Activated T-cell treated with anti-CD3 and anti-CD28 coated beads, Interleukin-2, amount 50 U/mL, for 72 hours (primary cell): ENCODE measurements at regions not wholly inside any gene's neighbourhood (a gene's known extent, or its start where the extent isn't known, plus 50 kb on each side); places are given as distances from the start of the nearest gene placed in this dataset.
"Not testable (repeated sequence)": the region's sequence is repeated elsewhere in the genome, so short reads cannot be mapped to it uniquely, and the experiment has no call there.

Experiments used
- ATAC-seq, 2 donors: fragments of 150-1000 bp; cut with Tn5 transposase; replicated peaks in 1 of 2; 2 replicates each; pipeline ENCODE4 v1.10.0; 2021; ENCODE audit warnings: moderate library complexity in 2 of 2, mild to moderate bottlenecking in 1 of 2
- DNase-seq, 2 donors: peaks; one replicate each; pipeline ENCODE4 v3.0.0; 2021 to 2022; ENCODE audit warnings: mixed read lengths in 1 of 2
- H3K27ac Mint-ChIP-seq: one replicate; pipeline ENCODE4 v1.8.0; 2022; ENCODE audit warnings: mild to moderate bottlenecking, moderate library complexity, mixed read lengths
- H3K27me3 Mint-ChIP-seq: one replicate; pipeline ENCODE4 v1.8.0; 2022; ENCODE audit warnings: low read depth, mixed read lengths
- H3K36me3 Mint-ChIP-seq, 2 donors: one replicate each; pipeline ENCODE4 v1.8.0; 2022; ENCODE audit warnings: mixed read lengths in 2 of 2, mild to moderate bottlenecking in 1 of 2; ENCODE audit not compliant: insufficient read depth in 2 of 2
- H3K4me1 Mint-ChIP-seq: one replicate; pipeline ENCODE4 v1.8.0; 2022; ENCODE audit warnings: low read depth, mixed read lengths
- H3K4me3 Mint-ChIP-seq, 2 donors: one replicate each; pipeline ENCODE4 v1.8.0; 2022; ENCODE audit warnings: mild to moderate bottlenecking in 2 of 2, mixed read lengths in 2 of 2, moderate library complexity in 2 of 2
- H3K9me3 Mint-ChIP-seq, 2 donors: one replicate each; pipeline ENCODE4 v1.8.0; 2022; ENCODE audit warnings: mixed read lengths in 2 of 2

DNA sequence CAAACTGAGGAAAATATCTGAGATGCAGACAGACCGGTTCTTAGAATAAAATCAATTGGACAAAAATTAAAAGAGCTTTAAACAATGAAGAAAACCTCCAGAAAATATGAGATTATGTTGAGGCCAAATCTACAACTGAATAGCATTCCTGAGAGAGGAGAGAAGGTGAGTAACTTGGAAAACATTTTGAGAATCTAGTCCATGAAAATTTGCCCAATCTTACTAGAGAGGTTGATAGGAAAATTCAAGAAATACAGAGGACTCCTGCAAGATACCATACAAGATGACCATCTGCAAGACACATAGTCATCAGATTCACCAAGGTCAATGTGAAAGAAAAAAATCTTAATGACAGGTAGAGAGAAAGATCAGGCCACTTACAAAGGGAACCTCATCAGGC lies 437.7 kb upstream of the ADGRB3 start:
- Mint-ChIP-seq H3K36me3 (no peaks in the 10 kb centered on the region), H3K27ac (no peak overlapping the region), H3K9me3 (peaks cover 2 to 10% of the 10 kb centered on the region in 2 donors), H3K27me3 (no peaks in the 10 kb centered on the region), H3K4me3 (no peak overlapping the region), H3K4me1 (no peaks in the 10 kb centered on the region)
- ATAC-seq (no peak), DNase-seq (no peak)

DNA sequence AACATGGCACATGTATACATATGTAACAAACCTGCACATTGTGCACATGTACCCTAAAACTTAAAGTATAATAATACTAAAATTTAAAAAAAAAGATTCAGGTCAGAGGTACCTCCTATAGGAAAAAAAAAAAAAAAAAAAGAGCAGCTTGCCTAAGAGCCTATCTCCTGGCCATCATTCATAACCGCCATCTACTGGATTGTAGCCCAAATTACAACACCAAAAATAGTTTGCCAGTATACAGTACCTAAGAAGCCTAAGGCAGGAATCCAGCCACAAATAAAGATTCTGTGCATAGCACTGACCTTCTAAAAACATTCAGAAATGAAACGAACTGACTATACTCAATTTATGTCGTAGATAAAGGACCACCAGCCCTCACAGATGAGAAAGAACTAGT lies 438.4 kb upstream of the ADGRB3 start:
- no peak overlapping the region for H3K27ac Mint-ChIP-seq
- DNase-seq (no peak), ATAC-seq (no peak)
- peaks cover 2 to 10% of the 10 kb centered on the region in 2 donors for H3K9me3 Mint-ChIP-seq
- H3K27me3 Mint-ChIP-seq, result no peaks in the 10 kb centered on the region
- no peaks in the 10 kb centered on the region for H3K36me3 Mint-ChIP-seq
- no peak overlapping the region for H3K4me3 Mint-ChIP-seq
- no peaks in the 10 kb centered on the region for H3K4me1 Mint-ChIP-seq

DNA sequence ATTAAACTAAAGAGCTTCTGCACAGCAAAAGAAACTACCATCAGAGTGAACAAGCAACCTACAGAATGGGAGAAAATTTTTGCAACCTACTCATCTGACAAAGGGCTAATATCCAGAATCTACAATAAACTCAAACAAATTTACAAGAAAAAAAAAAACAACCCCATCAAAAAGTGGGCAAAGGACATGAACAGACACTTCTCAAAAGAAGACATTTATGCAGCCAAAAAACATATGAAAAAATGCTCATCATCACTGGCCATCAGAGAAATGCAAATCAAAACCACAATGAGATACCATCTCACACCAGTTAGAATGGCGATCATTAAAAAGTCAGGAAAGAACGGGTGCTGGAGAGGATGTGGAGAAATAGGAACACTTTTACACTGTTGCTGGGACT lies 439.3 kb upstream of the ADGRB3 start:
- H3K27me3 Mint-ChIP-seq, DNase-seq, H3K4me3 Mint-ChIP-seq, H3K4me1 Mint-ChIP-seq, ATAC-seq, H3K27ac Mint-ChIP-seq, H3K36me3 Mint-ChIP-seq: not testable (repeated sequence)
- peaks cover 2 to 10% of the 10 kb centered on the region in 2 donors for H3K9me3 Mint-ChIP-seq

DNA sequence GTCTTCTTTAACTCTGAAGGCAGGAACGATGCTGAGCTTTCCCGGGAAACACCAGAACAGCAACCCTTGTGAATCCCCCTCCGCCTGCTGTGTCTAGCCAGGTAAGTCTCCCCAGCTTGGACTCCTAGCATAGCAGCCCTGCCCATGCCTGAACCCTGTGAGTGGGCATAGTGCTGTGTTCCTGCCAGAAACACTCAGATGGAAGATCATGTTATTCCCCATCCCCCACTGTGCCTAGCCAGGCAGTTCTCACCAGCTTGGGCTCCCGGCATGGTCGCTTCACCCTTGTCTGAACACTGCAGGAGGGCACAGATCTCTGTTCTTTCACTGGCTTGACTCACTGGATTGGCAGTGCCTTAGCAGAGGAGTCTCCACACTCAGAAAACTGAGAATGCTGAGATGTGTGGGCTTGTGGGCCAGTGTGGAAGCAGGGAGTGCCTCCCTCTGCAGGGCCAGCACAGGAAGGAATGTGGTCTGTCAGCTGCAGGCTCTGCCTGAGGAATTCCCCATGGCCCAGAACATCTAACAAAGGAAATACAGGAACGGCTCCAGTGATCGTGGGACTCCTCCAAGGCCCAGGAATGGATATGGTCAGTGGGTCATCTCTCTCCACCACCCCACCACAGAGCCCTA lies 440.1 kb upstream of the ADGRB3 start:
- no peak for DNase-seq
- H3K4me1 Mint-ChIP-seq, result no peaks in the 10 kb centered on the region
- H3K27me3 Mint-ChIP-seq, result no peaks in the 10 kb centered on the region
- H3K4me3 Mint-ChIP-seq, result no peak overlapping the region
- no peaks in the 10 kb centered on the region for H3K36me3 Mint-ChIP-seq
- no peak overlapping the region for H3K27ac Mint-ChIP-seq
- H3K9me3 Mint-ChIP-seq, result peaks cover 2 to 10% of the 10 kb centered on the region in 2 donors
- ATAC-seq, result no peak

DNA sequence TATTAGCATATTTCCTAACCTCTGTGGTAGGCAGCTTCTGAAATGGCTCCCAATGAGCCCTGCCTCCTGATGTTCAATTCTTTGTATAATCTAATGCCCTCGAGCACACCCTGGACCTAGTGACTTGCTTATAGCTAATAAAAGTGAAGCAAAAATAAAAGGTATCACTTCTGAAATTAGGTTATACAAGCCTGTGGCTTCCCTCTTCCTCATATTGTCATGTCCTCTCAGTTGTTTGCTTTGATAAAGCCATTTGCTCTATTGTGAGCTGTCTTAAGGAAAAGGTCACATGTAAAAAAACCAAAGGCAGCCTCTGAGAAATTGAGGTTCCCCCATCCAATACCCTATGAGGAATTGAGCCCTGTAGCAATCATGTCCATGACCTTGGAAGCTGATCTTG lies 442.1 kb upstream of the ADGRB3 start:
- H3K4me1 Mint-ChIP-seq, result no peaks in the 10 kb centered on the region
- H3K27me3 Mint-ChIP-seq, result no peaks in the 10 kb centered on the region
- no peak overlapping the region for H3K4me3 Mint-ChIP-seq
- no peak for ATAC-seq
- H3K27ac Mint-ChIP-seq, result no peak overlapping the region
- no peaks in the 10 kb centered on the region for H3K36me3 Mint-ChIP-seq
- no peak for DNase-seq
- peaks cover 0 to 6% of the 10 kb centered on the region in 2 donors for H3K9me3 Mint-ChIP-seq

DNA sequence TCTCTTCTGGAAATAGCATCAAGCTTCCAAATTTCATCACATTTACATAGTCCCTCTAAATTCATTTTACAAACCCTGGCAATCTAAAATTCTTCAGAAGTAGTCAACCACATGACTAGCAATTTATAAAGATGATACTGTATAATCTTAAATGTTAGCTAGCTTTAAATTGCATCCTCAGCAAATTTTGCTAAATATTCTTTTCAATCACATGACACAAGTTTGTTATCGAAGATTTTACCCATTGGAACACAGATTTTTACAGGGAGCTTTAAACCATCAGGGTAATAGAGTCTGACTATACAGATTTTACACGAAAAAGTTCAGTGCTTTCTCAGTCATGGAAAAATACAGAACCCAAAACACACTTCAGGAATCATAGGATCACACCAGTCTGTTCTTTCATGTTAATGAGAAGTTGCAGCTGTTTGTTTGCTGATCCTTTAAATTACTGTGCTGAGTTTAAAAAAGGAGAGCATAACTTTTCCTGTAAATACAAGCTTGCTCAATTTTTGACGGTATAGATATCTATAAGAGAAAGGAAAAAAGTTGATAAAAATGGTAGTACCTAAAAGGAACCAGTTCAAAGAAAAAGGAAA lies 445.8 kb upstream of the ADGRB3 start:
- Mint-ChIP-seq H3K27ac (no peak overlapping the region), H3K36me3 (peaks cover 0 to 2% of the 10 kb centered on the region in 2 donors), H3K9me3 (peaks cover 5% of the 10 kb centered on the region in 2 donors), H3K4me3 (no peak overlapping the region), H3K4me1 (no peaks in the 10 kb centered on the region), H3K27me3 (no peaks in the 10 kb centered on the region)
- no peak for DNase-seq
- no peak for ATAC-seq

DNA sequence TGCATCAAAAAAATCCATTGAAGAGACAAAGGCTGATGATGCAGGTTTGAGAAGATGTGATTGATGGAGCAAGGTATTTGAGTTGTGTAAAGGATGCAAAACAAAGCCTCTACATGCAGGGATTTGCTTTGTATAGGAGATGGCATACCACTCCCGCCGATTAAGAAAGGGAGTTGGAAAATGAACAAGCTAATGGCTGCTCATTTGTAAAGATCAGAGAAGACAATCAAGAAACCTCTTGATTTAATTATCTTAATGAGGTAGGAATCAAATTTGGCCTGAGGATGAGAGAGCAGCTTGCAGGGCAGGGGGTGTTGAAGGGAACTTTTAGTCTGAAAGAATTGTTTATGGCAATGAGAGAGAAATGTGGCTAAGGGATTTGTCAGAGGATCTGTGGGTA lies 448.2 kb upstream of the ADGRB3 start:
- Mint-ChIP-seq H3K36me3 (peaks cover 0 to 2% of the 10 kb centered on the region in 2 donors), H3K27me3 (no peaks in the 10 kb centered on the region), H3K9me3 (peaks cover 5 to 9% of the 10 kb centered on the region in 2 donors), H3K4me3 (no peak overlapping the region), H3K4me1 (no peaks in the 10 kb centered on the region), H3K27ac (no peak overlapping the region)
- DNase-seq, result no peak
- no peak for ATAC-seq

DNA sequence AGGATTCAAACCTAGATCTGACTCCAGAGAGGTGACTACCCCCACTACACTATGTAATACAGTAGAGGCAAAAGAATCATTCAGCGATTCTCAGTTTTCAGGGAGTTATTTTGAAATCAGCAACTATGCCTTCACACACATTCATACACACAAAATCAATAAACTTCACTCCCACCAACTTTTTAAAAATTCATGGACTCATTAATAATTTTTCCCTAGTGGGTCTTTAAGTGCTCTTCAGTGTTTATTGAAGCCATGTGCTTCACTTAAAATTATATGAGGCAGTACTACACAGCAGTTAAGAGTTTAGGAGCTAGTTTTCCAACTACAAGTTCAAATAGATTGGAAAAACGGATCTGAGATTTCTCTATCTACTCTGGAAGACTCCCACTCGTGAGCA lies 452.7 kb upstream of the ADGRB3 start:
- Mint-ChIP-seq H3K36me3 (peaks cover 0 to 2% of the 10 kb centered on the region in 2 donors), H3K9me3 (peaks cover 8 to 20% of the 10 kb centered on the region in 2 donors)

DNA sequence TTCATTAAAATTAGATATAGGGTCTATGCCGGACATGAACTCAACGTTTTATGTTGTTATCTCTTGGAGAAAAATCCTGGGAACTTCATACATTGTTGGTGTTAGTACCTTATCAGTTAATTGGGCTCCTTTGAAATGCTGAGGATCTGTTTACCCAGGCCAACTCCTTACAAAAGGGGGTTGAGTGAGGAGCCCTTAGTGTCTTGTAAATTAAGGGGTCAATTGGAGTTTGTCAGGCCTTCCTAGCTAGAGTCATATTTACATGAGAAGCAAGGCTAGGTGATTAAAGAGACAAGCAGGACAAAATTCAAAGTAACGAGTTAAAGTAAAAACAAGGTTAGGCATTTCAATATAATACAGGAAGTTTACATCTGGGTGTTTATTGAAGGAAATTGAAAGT lies 454.1 kb upstream of the ADGRB3 start:
- not testable (repeated sequence) for H3K27me3 Mint-ChIP-seq, ATAC-seq, H3K36me3 Mint-ChIP-seq, DNase-seq, H3K4me3 Mint-ChIP-seq, H3K4me1 Mint-ChIP-seq, H3K27ac Mint-ChIP-seq
- H3K9me3 Mint-ChIP-seq, result peaks cover 4 to 15% of the 10 kb centered on the region in 2 donors

More for the DNA sequence above, 452.7 kb upstream of the ADGRB3 start:
- ATAC-seq, result no peak
- H3K4me3 Mint-ChIP-seq, result no peak overlapping the region
- no peaks in the 10 kb centered on the region for H3K4me1 Mint-ChIP-seq
- no peak overlapping the region for H3K27ac Mint-ChIP-seq
- DNase-seq, result no peak
- no peaks in the 10 kb centered on the region for H3K27me3 Mint-ChIP-seq

DNA sequence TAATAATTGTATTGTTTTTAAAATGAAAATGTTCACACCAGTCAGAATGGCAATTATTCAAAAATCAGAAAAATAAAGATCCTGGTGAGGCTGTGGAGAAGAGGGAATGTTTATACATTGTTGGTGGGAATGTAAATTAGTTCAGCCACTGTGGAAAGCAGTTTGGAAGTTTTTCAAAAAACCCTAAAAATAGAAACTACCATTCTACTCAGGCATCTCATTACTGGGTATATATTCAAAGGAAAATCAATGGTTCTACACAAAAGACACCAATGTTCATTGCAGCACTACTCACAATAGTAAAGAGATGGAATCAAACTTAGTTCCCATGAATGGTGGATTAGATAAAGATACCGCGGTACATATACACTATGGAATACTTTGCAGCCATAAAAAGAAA lies 461.5 kb upstream of the ADGRB3 start:
- DNase-seq (no peak), ATAC-seq (no peak)
- H3K4me3 Mint-ChIP-seq, result no peak overlapping the region
- H3K4me1 Mint-ChIP-seq, result no peaks in the 10 kb centered on the region
- H3K36me3 Mint-ChIP-seq, result no peaks in the 10 kb centered on the region
- peaks cover 4 to 9% of the 10 kb centered on the region in 2 donors for H3K9me3 Mint-ChIP-seq
- H3K27ac Mint-ChIP-seq, result no peak overlapping the region
- no peaks in the 10 kb centered on the region for H3K27me3 Mint-ChIP-seq

DNA sequence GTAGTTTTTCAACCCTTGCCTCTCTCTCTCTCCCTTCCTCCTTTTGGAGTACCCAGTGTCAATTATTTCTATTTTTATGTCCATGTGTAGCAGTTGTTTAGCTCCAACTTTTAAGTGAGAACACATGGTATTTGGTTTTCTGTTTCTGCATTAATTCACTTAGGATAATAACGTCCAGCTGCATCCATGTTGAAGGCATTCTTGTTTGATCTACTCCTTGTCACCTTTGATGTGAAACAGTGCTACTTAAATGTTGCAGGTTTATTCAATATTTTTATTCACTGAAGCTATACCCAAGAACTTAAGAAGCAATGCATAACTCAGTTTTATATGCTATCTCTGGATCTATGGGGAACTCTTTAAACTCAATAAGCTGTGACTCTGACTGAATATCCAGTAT lies 465.2 kb upstream of the ADGRB3 start:
- Mint-ChIP-seq H3K27me3 (no peaks in the 10 kb centered on the region), H3K9me3 (peaks cover 2 to 3% of the 10 kb centered on the region in 2 donors), H3K36me3 (no peaks in the 10 kb centered on the region), H3K4me1 (no peaks in the 10 kb centered on the region), H3K4me3 (no peak overlapping the region), H3K27ac (no peak overlapping the region)
- ATAC-seq (no peak), DNase-seq (no peak)

DNA sequence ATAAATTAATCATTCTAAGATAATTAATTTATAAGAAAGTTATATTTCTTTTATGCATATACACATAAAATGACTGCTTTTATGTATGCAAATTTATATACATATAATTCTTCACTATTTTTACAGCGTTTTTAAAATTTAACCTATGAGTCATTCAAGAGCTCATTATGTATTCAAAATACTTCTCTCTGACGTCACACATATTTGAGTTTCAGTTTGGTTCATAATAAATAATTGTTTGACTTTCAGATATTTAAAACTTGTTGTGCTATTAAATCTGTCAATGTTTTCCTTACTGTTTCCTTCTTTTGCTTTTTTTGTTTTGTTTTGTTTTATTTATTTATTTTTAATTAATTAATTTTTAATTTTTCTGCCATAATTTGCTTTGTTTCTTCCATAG lies 467.5 kb upstream of the ADGRB3 start:
- ATAC-seq, result no peak
- Mint-ChIP-seq H3K4me1 (no peaks in the 10 kb centered on the region), H3K4me3 (no peak overlapping the region), H3K9me3 (peaks cover 0 to 3% of the 10 kb centered on the region in 2 donors), H3K27me3 (no peaks in the 10 kb centered on the region), H3K27ac (no peak overlapping the region), H3K36me3 (no peaks in the 10 kb centered on the region)
- DNase-seq, result no peak

DNA sequence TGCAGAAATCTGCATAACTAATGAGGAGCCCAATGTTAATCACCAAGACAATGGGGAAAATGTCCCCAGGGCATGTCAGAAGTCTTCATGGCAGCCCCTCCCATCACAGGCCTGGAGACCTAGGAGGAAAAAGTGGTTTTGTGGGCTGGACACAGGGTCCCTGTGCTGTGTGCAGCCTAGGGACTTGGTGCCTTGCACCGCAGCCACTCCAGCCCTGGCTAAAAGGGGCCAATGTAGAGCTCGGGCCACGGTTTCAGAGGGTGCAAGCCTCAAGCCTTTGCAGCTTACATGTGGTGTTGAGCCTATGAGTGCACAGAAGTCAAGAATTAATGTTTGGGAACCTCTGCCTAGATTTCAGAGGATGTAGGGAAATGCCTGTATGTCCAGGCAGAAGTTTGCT lies 474.3 kb upstream of the ADGRB3 start:
- H3K4me1 Mint-ChIP-seq, H3K27me3 Mint-ChIP-seq, H3K9me3 Mint-ChIP-seq, ATAC-seq, H3K27ac Mint-ChIP-seq, H3K36me3 Mint-ChIP-seq, DNase-seq, H3K4me3 Mint-ChIP-seq: not testable (repeated sequence)

DNA sequence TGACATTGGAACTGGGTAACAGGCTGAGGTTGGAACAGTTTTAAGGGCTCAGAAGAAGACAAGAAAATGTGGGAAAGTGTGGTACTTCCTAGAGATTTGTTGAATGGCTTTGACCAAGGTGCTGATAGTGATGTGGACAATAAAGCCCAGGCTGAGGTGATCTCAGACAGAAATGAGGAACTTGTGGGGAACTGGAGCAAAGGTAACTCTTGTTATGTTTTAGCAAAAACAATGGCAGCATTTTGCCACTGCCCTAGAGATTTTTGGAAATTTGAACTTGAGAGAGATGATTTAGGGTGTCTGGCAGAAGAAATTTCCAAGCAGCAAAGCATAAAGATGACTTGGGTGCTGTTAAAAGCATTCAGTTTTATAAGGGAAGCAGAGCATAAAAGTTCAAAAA lies 474.7 kb upstream of the ADGRB3 start:
- Mint-ChIP-seq H3K4me3 (no peak overlapping the region), H3K36me3 (peaks cover 0 to 6% of the 10 kb centered on the region in 2 donors), H3K27me3 (no peaks in the 10 kb centered on the region), H3K4me1 (no peaks in the 10 kb centered on the region), H3K27ac (no peak overlapping the region), H3K9me3 (peaks cover 0 to 5% of the 10 kb centered on the region in 2 donors)
- no peak for ATAC-seq
- no peak for DNase-seq
